Stimulated activated CD4-positive, alpha-beta T cell treated with anti-CD3 and anti-CD28 coated beads, Interleukin-15, amount 100 ng/mL, for 48 hours (primary cell): ENCODE measurements at regions not wholly inside any gene's neighbourhood (a gene's known extent, or its start where the extent isn't known, plus 50 kb on each side); places are given as distances from the start of the nearest gene placed in this dataset.

ENCODE experiments used
- DNase-seq, 2 donors: peaks; one replicate each; pipeline ENCODE4 v3.0.0-alpha.2; 2020; ENCODE audit warnings: low read depth in 2 of 2

DNA sequence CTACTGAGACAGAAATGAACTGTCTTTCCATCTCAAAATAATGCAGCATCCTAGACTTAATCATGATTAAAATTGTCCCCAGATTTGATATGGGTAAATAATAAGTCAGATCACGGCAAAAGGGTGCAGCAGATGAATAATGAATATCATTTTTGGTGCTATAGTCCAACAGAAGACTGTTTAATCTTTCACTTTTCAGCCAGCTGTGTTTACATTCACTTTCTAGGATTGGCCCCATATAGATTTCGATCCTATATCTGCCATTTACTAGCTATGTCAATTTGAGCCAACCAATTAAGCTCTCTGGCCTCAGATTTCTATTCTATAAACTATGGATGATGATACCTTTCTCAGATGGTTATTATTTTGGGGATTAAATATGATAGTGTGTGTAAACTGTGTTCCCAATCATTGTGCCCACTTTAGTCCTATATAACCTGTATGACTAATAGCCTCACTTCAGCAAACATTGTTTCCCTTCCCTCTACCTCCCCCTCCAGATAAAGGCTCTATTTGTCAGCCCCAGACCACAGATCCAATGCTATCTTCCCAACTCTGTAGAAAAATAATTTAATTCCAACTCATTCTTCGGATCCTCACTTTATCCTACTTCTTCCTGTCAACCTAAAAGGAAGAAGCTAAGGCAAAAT, 53.6 kb upstream of the NT5E start:
- no peak for DNase-seq

DNA sequence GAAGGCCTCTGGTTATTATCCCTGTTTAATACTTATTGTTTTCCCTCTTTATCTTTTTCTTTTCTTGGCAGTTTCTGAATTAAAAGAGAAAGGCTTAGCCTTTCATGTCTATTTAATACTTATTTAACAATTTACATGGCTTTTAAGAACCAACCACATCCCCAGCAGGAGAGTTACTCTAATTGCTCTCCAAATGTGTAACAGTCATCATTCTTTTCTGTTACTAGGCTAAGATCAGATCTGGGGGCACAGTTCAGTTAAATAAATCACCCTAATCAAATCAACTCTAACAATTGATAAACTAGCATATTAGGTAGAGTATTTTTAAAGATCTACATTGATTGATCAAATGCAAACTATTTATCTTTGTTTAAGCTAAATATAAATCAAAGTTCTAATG, 54.1 kb upstream of the NT5E start:
- no peak for DNase-seq

DNA sequence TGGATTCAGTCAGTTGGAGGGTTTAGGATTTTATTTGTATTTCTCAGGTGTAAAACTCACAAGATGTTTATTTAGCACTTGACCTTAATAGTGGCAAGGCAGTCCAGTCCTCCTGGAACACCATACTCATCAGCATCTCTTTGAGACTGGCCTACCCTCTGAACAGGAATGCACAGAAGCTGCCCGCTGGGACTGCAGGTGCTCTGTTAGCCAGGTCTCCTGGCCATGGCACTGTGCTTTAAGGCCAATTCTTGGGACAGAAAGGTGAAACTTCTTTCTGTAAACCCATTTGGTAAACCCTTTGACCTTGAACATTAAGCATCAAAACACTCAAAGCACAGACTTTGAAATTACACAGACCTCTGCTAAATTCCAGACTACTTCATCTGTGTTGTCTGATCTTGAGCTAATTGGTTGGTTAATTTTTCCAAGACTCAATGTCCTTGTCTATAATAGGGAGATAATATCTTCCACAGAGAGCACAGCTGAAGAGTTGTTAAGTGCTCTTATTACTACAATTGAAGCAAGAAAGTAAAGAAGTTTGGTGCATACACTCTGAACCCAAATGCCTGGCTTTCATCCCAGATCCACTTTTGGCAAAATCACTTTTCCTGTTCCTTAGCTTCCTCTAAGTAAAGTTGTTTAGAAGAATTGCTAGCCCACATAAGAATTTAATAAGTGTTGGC, 54.9 kb upstream of the NT5E start:
- DNase-seq, result no peak

DNA sequence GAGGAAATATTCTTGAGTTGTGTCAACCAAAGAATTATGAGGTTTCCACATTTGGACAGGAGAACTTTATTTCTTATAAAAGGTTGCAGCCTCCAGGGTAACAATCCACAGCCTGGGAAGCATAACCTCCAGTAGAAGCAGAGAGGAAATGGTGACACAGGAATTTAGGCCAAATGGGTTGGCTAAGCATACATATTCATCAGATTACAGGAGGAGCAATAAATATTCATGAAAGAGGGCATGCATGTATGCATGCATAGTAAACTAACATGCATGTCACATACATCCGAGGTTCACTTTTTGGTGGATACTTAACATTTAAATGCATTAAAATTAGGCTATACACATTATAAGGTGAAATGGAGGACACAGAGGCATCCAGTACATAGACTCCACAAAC, 55.7 kb upstream of the NT5E start:
- no peak for DNase-seq

DNA sequence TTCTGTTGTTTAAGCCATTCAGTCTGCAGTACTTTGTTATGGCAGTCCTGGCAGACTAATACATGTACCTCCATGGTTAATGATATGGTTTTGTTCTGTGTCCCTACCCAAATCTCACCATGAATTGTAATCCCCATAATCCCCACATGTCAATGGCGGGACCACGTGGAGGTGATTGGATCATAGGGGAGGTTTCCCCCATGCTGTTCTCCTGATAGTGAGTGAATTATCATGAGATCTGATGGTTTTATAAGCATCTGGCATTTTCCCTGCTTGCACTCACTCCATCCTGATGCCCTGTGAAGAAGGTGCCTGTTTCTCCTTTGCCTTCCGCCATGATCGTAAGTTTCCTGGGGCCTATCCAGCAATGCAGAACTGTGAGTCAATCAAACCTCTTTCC, 57.5 kb upstream of the NT5E start:
- no peak for DNase-seq

DNA sequence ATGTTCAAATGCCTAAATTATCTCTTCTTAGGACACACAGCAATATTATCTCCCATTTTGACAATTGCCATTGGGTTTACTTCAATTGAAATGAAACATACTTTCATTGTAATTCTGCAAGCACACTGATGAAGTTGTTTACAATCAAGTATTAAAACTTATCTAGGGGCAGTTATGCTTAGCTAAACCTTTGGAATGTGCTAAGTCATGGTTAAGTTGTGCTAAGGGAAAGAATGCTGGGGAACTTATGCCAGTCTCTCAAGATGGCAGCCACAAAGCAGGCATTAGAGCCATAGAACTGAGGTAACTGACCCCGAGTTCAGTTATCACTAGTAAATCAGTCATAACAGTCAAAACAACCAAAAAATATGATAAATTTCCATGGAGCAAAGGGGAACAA, 59.1 kb upstream of the NT5E start:
- no peak for DNase-seq

DNA sequence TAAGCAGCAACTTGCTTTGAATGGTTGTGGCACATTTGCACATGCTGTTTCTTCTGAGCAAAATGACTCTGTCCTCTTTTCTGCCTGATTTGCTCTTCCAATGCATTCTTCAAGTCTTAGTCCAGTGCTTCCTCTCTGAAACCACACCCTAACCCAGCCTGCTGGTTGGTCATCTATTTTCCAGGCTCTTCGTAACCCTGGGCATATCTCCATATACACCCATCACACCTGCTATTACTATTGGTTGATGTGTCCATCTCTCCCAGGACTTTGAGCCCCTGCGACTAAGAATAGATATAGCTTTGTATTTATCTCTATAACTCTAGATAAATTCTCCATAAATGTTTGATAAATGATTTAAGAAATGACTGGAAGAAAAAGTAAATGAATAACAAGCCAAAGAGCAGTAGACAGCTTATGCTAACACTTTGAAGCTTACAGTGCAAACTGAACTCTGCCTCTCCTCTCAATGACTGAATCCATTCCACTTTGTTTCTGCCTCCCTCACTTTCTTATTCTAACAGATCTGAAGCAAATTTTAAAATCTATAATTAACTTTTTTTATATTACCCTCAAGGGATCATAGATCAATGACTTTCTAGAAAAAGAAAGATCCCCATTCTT, 59.7 kb upstream of the NT5E start:
- no peak for DNase-seq

DNA sequence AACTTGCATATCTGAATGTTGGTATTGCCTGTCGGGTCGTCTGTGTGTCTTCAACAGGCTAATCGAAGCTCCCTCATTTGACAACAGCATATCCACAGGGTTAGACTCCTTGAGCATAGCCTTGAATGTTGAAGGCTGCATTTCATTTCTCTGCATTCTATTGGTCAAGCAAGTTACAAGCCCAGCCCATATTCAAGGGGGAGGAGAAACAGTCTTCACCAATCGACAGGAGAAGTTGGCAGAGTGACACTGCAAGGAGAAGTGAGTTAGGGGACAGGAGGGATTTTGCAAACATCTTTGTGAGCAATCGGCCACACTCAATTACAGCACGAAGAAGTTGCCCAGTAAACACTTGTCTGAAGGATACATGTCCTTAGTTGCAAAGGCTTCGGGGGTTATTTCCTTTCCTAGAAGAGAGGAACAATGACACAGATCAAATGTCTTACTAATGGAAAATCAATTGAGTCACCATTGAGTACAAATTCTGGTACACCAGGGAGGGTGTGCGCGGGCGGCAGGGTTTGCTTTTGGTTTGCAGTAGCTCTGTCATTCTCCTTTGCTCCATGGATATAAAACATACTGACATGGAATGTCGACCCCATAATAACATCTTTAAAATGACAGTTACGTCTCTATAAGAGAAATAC, 60.6 kb upstream of the NT5E start:
- peak; percentile 9 to 28 for DNase-seq

DNA sequence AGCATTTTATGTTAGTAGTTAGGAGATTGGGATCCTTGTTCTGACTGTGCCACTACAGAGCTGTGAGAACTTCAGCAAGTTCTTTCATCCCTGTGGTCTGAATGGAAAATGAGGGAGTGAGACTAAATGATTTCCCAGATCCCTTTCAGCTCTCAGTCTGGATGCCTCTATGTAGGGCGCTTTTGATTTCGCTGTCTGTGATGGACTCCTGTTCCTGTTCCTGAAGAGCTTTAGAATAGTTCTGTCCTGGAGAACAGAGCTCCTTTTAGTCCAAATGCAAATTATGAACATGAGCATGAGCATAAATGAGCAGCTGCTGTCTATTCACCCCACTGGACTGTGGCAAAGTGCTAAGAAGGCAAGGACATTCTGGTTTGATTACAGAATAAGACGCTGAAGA, 61.4 kb upstream of the NT5E start:
- no peak for DNase-seq

DNA sequence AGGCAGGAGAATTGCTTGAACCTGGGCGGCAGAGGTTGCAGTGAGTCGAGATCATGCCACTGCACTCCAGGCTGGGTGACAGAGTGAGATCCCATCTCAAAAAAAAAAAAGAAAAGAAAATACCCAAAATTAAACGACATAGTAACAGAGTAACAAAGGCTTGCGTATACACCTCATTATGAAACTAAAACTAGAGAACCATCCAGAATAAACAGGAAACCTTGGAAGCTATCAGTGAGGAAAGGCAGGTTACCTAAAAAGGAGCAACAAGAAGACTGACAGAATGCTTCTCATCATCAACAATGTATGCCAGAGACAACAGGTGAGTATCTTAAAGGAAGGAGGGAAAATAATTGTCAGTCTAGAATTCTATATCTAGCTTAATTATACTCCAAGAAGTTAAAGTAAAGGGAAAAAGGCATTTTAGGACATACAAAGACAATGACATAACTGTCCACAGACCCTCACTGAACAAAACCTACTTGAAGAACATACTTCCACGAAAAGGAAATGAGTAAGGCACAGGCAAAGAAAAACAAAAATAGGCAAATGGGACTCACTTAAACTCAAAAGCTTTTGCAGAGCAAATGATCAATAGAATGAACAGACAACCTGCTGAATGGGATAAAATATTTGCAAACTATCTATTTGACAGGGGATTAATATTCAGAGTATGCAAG, 64.1 kb upstream of the NT5E start:
- no peak for DNase-seq

DNA sequence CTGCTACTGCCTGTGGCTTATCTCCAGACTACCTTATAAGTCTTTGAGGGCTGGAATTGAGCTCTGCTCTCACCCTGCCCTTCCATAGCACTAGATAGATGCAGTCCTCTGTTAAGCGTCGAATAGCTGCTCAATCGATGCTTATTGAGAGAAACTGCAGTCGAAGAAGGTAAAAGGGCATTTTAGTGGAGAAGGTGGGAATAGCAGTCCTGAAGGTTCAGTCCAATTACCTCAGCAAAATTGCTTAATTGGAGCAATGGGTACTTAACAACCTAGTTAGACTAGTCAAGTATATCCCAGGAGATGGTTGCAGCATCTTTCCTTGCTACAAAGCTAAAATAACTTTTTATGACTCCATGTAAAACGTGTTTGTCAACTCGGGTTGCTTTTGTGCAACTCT, 66.8 kb upstream of the NT5E start:
- no peak for DNase-seq

DNA sequence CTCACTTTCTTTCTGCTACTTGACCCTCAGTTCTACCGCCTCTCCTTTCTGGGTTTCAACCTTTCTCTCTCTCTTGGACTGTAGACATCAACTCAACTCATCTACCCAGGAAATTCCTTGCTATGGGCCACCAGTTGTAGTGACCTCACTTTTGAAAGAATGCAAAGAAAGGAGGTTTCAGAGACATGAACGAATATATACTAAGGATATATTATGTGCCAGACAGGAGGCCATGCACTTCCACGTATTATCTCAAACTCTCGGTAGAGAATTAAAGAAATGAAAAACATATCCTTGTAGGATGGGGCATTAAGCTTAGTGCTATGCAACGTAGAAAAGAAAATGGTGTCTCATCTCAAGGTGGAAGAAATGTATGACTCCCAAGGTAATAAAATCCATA, 67.3 kb upstream of the NT5E start:
- DNase-seq, result no peak

DNA sequence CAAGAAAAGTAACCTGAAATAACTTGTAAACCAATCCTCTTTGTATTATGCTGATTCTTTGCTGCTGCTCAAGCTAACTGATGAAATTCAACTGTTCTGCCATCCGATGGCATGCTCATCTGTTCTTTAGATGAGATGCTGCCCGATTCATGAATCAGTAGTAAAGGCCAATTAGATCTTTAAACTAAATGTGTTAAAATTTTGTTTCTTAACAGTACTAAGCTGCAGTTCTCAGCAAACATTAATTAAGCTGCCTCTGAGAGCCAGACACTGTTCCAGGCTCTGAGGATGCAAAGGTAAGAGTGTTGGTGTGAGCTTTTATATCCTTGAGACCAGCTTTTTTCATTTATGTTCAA, 77.0 kb upstream of the NT5E start:
- no peak for DNase-seq

DNA sequence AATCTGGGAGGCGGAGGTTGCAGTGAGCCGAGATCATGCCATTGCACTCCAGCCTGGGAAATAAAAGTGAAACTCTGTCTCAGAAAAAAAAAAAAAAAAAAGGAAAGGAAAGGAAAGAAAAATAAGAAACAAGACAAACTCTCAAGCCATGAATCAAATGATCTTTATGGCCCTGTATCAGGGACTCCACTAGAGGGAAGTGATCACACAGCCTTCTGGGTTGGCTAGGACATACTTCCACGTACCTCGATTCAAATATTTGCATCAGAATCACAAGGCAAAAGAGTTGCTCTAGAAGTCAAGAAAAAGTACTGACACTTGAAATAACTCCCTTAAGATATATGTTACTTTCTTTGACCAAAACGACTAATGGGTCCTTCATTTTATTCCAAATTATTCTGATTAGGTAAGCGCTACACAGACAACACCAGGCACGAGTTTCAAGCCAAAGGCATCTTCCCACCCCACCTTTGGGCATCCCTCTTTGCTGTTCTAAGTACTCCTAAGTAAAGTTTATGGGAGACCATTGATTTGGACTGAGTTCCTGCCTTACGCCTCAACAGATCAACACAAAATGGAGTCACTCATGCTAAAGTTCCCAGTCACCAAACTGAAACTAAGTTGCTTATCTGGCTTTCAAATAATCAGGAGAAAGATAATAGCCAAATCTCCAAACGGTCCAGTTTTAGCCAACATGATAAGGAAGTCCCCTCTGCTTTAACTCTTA, 77.5 kb upstream of the NT5E start:
- no peak for DNase-seq

DNA sequence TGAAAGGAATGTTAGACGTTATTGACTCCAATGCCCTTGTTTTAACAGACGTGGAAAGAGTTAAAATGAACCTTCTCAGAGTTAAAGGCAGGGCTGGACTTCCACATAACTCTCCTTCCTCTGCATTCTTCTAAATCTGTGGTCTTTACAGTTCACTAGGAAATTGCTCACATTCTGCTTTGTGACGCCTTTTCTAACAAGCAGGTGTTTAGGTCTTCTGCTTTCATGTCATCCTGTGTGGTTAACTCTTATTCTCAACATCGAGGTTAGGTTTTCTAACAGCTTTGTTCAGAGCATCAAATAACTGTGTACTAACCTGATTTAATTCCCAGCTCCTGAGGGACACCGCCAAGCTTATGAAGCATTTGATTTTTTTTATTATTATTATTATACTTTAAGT, 81.3 kb upstream of the NT5E start:
- DNase-seq, result no peak

DNA sequence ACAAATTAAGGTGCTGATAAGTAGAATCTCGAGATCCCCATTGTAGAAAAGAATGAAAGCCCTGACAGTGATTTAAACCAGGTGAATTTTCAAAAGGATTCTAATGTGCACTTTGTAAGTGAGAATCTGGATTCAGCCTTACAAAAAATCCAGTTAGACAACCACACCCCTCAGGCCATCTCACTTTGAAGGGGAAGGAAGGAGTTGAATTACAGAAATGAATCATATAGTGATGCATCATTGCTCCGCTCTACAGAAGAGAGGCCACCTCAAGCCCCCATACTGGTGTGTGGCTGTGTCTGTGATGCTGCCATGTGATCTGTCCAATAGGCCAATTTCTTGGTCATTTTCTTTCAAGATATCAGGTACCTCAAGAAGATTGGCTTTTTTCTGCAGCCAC, 85.5 kb upstream of the NT5E start:
- no peak for DNase-seq

DNA sequence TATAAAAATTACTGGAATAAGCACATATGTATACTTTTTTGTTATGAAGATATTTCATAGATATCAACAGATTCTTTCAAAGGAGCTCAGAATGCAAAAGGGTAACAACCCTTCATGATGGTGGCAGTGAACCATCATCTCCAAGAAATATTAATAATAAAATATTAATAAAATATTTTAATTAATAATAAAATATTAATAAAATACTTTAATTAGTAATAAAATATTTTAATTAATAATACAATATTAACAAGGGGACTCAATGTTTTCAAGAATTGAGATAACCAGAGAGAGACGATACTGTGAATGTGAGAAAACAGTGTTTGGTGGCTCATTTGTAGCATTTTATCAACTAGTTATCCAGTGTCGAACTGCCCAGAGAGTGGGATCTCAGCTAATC, 86.0 kb upstream of the NT5E start:
- no peak for DNase-seq

DNA sequence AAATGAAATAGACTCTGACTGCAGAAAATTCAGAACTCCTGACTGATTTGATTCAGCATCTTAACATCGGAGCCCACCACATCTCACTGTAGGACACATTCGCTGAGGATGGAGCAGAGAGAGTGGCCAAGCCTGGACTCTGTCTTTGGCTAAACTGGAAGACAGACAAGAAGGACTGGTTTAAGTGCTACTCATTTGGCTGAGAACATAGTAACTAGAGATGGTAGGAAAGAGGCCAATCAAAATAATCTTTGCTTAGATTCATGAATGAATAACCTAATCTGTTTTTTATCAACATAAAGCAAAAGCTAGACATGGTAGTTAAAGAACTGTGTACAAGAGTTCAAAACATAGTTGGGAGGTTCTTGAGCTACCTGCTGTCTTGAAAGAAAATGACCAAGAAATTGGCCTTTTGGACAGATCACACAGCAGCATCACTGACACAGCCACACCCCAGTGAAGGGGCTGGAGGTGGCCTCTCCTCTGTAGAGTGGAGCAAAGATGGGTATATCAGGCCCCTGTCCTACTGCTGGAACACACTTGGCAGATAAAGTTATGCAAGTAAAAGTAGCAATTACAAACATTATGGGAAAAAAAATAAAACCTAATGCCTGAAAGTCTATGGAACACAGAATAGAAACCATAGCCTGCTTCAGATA, 87.1 kb upstream of the NT5E start:
- no peak for DNase-seq

DNA sequence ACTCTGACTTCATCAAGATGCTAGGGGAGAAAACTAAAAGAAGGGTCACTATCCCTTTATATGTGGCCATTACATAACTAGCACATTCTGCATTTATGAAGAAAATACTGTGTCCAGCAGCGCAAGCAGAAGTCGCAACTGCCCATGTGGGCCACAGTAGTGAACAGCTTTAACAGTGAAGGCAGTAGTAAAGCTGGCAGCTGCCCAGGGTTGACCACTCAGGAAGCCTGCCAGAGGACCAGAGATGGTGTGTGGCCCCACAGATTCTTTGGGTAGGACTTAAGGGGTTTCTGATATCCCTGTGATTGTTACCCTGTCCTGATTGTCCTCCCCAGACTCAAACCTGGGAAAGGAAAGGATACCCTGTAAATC, 88.3 kb upstream of the NT5E start:
- no peak for DNase-seq

DNA sequence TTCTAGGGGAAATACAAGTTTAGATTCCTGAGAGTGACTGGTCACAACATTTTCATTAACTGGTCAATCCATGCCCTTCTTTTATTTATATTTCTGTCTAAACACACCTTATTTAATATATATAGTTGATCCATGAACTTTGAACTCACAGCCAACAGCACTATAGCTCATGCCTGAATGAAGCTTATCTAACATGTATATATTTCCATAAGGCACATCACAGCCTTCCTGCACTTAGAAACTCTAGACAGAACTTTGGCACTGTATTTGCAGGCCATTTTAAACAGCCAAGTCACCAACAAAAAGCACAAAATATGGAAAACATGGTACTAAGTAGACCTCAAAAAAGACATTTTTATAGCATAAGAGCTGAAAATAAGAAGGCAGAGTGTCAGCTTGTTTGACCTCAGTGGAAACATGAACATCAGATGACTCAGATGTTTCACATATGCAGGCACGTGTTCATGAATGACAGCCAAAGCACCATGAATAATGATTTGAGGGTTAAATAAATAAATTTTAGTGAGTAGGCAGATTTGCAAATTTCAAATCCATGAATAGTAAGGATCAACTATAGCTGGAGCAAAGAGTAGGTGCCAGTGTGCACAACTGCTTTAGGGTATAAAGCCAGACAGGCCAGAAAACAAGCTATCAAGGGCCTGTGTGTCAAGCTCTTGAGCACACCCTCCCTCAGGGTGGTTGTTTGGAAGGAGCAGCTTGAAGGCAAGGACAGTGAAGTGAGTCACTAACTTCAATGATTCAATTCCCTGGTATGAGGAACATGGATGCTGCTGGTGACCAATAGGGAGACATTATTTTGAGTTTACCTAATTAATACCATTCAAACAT, 88.9 kb upstream of the NT5E start:
- no peak for DNase-seq
